ENCODE measurements at regions not wholly inside any gene's neighbourhood (a gene's known extent, or its start where the extent isn't known, plus 50 kb on each side); places are given as distances from the start of the nearest gene placed in this dataset.

DNA sequence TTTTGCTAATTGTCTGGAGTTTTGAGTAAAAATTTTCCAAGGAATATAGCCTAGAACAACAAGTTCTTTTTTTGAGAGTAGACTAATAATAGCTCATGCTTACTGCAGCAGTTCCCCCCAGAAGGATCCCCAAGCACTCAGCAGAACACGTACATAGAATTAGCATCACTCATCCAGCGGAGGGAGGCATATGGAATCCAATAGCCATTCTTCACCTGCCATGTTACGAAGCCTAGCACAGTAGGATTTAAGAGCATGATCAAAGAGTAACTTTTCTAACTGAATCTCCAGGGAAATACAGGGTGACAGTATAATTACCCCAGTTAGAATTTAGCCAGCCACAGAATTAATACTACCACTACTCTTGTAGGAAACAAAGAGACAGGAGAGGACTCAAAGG is 511.7 kb upstream of the NOX3 start:
- no peak for DNase-seq

- DNase-seq = no peak
Observed at GRCh38 chr6:155964544-155964943, 508.9 kb upstream of the NOX3 start.

DNA sequence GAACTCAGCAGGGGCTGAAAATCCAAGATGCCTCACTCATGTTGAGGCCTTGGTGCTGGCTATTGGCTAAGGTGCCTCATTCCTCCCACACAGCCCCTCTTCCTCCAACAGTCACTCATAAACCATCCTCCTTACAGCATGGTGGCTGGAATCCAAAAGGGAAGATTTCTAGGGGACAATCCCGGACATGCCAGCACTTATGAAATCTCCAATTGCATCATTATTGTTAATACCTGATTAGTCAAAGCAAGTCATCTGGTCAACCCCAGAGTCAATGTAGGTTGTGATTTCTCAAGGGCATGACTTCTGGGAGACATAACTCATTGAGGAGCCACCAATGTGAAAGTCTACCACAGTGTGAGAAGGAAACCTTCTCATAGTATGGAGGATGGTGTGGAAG is 506.6 kb upstream of the NOX3 start:
- no peak for DNase-seq

DNA sequence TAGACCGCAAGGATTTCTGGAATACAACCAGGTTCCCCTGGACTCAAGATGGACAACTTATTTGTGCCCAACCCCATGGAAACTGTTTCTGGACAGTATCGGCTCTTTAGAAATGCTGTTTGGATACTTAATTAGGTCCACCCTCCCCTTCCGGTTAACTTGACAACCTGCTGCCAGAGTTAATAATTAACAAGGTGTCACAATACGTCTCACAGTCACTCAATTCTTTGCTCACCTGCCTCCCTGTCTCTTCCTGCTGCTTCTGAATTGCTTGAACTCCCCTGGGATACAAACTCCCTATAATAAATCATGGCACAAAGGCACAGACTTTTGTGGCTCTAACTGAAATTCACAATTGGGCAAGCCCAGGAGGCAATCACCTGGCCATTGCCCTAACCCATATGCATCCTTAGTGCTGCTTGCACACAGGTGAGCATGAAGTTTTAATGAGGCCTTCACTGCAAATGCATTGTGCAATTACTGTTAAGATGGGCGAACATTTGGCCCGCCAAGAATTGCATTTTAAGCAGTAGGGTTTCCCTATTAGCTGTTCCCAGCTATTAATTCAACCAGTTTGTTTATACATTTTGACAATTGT is 504.4 kb upstream of the NOX3 start:
- peak; percentile 88 for DNase-seq

GRCh38 chr6:155958550-155958949 is 502.9 kb upstream of the NOX3 start:
- no peak for DNase-seq

DNA sequence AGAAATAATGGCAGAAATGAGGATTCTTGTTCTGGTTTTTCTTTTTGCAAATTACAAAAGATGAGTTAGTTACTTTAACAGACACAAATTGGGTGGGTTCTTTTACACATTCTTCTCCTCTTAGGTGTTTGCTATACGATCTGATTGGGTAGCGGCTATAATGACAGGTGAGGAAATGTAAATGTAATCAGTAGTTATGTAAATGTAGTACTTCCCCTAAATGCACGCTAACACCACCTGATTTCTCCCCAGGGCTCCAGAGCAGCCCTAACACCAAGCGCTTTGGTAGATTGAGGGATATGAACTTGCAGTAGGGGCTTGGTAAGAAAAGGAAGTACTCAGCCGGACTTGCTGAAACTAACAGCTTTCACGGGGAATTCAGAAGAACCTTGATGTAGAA is 499.4 kb upstream of the NOX3 start:
- DNase-seq = no peak

GRCh38 chr6:155954149-155954548 is 498.5 kb upstream of the NOX3 start:
- DNase-seq = no peak

- DNase-seq = no peak
Observed at GRCh38 chr6:155949256-155949655, 493.6 kb upstream of the NOX3 start.

- no peak for DNase-seq
Observed at GRCh38 chr6:155946860-155947259, 491.2 kb upstream of the NOX3 start.

- no peak for DNase-seq
Observed at GRCh38 chr6:155943635-155944034, 488.0 kb upstream of the NOX3 start.

DNA sequence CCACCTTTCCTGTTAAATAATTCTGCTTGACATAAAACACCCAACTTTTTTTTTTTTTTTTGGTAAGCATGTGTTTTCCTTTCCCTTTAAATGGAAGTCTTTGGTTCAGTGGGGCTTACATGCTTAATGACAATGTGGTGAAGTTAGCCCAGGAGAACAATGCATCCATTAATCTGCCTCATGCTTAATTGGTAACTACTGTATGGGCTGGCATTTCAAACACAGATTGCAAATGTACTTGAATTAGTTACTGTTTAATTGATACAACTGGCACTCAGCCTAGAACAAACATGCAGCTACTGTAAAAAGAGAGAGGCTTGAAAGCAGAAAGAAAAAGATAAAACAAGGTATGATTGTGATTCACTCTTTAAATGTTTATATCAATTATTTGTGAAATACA is 483.6 kb upstream of the NOX3 start:
- peak; percentile 31 for DNase-seq

DNA sequence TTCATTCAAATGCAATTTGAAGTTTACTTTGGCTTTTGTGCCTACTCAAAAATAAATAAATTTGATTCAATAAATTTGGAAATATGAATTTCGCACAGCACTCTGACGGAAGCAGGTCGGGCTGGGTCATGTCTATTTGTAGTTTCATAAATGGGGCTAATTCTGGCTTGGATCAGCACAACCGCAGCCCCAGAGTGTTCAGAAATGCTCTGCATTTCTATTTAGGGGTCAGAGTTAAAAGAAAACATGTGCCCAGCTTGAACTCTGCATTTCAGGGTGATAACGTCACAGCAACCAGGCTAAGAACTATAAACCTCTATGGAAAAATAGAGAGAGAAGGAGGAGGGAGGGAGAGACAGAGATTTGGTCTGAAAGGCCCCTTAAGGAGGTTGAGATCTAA is 480.9 kb upstream of the NOX3 start:
- DNase-seq = no peak

- no peak for DNase-seq
Observed at GRCh38 chr6:155936127-155936526, 480.5 kb upstream of the NOX3 start.

DNA sequence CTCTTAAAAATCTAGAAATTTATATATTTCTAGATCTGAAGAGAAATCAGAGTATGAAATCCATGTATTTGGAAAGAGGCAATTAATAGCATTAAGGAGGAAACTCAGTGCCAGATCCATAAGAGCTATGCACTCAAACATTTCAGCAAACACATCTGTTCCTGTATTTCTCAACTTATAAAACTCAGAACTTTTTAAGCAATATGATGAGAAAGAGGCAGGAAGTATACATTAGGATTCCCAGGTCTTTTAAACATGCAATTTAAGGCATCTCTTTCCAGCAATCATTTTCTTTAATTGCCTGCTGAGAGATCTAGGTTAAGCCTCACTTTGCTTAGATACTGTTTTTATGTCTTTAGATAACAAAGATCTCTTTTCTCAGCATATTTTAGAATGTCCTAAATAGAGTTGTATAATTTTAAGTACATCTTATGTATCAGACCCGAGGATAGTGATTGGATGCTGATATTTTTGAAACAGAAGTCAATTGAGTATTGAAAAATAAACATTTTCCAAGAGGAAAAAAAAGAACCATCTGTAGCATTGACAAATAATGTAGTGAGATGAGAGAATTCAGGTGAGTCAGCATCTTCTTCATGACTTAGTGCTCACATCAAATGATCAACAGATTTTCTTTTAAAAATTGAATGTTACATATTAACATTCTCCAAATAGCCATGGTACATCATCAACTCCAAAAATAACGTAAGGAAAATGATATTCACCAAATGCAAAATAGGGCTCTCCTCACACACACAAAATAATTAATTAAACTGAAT is 461.4 kb upstream of the NOX3 start:
- DNase-seq = no peak

DNA sequence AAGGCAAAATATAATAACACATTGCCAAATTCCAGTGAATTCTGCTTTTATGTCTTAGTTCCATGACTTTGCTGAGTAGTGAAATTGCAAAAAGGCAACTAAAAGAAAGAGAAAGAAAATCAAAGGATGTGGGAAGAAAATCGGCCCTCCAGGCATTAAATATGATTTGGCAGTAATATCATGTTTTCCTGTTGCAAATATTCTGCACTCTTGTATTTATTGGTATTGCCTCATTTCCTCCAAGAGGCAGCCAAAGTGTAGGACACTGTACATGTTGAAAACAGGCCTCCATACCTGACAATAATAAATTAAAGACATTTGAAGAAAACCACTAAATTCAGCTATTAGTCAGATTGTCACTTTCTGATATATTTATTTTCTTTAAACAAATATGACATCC is 460.0 kb upstream of the NOX3 start:
- no peak for DNase-seq

DNA sequence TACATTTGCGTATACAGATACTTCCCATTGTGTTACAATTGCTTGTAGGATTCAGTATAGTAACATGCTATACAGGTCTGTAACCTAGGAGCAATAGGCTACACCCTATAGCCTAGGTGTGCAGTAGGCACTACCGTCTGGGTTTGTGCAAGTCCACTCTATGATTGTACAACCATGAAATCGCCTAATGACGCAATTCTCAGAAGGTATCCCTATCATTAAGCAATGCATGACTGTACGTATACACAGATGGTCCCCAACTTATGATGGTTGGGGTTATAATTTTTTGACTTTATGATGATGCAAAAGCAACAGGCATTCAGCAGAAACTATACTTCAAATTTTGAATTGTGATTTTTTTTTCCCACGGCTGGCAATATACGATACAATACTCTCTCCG is 458.2 kb upstream of the NOX3 start:
- DNase-seq = no peak

DNA sequence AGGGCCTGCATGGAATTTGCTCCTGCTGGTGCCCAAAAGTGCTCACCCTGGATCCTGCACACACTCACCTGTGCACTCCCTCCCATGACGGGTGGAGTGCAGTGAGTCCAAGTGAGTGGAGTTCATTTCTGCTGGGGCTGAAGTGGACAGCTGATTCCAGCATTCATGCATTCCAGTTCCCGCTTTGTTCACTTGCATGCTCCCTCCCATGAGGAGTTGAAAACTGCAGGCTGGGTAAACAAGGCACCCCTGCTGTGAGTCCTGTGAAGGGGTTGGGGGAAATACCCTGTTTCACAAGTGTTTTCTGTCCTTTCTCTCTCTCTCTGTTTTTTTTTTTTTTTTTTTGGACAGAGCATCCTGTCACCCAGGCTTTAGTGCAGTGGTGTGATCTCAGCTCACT is 454.1 kb upstream of the NOX3 start:
- no peak for DNase-seq

DNA sequence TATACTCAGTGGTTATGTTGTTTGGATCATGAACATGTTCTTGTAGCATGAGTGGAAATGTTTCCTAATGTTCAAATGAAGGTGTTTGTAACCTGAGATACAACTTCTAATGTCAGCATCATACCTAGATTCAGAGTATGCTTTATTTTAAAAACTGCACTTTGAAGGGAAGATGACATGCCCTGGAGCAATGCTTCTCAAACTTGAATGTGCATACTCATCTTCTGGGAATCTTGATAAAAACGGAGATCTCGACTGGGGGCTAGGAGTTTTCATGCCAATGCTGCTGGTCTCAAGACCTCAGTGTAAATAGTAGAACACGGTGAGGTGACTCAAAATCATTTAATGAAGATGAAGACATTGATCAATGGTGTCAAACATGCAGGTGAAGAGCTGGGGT is 440.0 kb upstream of the NOX3 start:
- DNase-seq = peak; percentile 37

DNA sequence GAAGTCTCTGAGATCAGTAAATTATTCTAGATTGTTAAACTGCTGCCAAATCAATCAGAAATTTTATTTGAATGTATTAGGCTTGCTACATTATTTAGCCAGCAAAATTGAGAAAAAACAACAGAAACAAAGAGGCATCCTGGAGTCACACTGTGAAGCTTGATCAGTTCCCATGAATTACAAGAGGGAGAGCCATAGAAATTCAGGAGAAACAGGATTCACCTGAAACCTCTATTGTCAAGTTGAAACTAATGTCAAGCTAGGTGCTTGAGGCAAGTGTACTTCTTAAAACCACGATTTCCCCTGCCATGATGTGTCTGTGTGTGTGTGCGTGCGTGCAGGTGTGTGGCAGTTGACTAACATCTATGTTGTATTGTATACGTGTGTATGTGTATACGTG is 439.1 kb upstream of the NOX3 start:
- no peak for DNase-seq

- no peak for DNase-seq
Observed at GRCh38 chr6:155894262-155894661, 438.6 kb upstream of the NOX3 start.

GRCh38 chr6:155890409-155890808 is 434.8 kb upstream of the NOX3 start:
- no peak for DNase-seq

GRCh38 chr6:155889410-155889809 is 433.8 kb upstream of the NOX3 start:
- DNase-seq = no peak

- DNase-seq = no peak
Observed at GRCh38 chr6:155887421-155887820, 431.8 kb upstream of the NOX3 start.

DNA sequence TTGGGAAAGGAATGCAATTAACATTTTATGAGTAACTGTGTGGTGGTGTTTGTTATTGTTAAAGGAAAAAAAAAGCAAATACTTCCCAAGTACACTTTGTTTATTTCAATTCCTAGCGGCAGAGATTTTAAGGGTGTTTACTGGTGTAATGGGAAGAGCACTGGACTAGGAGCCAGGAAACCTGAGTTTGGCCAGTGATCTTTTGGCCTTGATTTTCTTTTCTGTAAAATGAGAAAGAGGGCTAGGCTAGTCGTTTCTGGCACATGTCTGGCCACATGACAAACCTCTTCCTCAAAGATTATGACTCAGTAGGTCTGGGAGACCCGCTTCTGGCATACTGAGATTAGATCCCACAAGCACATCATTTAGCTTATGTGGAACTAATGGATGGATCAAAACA is 428.1 kb upstream of the NOX3 start:
- DNase-seq = no peak

DNA sequence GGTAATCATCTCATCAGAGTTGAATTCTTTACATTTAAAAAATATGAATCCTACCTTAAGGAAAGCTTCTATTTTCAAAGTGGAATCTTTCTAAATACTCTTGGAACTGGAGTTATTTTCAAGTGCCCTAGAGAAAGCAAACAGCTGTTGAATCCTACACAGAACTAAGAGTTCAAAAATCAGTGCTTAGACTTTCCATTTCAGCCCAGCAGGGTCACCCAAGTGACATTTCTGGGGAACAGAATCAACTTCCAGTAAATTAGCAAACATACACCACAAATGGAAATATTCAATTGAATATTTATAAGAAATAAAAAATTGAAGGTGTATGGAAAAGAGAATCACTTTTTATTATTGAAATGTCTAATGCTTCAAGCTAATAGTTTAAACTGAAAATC is 427.7 kb upstream of the NOX3 start:
- no peak for DNase-seq
